HEK293 (cell line): ENCODE measurements at regions not wholly inside any gene's neighbourhood (a gene's known extent, or its start where the extent isn't known, plus 50 kb on each side); places are given as distances from the start of the nearest gene placed in this dataset.

ENCODE experiments used
- CTCF ChIA-PET: fragments of 350-600 bp; formaldehyde crosslinking; extraction: SDS; loops from one replicate; lab custom pipeline; 2021; ENCODE audit warnings: antibody characterized with exemption; lab: Yijun Ruan, JAX
- POLR2A ChIA-PET: fragments of 300-600 bp; formaldehyde crosslinking; extraction: SDS; loops from one replicate; lab custom pipeline; 2020; ENCODE audit warnings: antibody characterized with exemption, inconsistent platforms; lab: Yijun Ruan, JAX
- H3K27ac ChIP-seq: fragments of 200-500 bp; sonication (Bioruptor generic); 2 replicates; pipeline ENCODE4 v1.5.1; 2014; ENCODE audit warnings: low read depth, low read length, control low read depth, inconsistent platforms; ENCODE audit errors: extremely low read depth
- H3K36me3 ChIP-seq, 2 experiments: fragments of 200-500 bp in 1 of 2; sonication (Bioruptor generic) in 1 of 2; 1 replicate in 1 of 2; 2 replicates in 1 of 2; pipeline ENCODE4 v1.5.1; 2014 to 2017; ENCODE audit warnings: inconsistent platforms in 2 of 2, low read length in 2 of 2; ENCODE audit not compliant: control insufficient read depth in 2 of 2, insufficient read depth in 1 of 2
- H3K4me1 ChIP-seq: fragments of 200-500 bp; sonication (Bioruptor generic); 2 replicates; pipeline ENCODE4 v1.5.1; 2014; ENCODE audit warnings: mild to moderate bottlenecking, low read length, inconsistent platforms; ENCODE audit not compliant: control insufficient read depth, insufficient read depth
- H3K4me3 ChIP-seq: 2 replicates; pipeline ENCODE4 v1.5.1; 2011; ENCODE audit warnings: low read depth, mild to moderate bottlenecking, control low read depth, low read length, moderate library complexity
- H3K9me3 ChIP-seq: fragments of 200-500 bp; sonication (Bioruptor generic); 2 replicates; pipeline ENCODE4 v1.5.1; 2014; ENCODE audit warnings: low read depth, low read length, inconsistent platforms; ENCODE audit not compliant: control insufficient read depth, insufficient read depth
- MEIS1 ChIP-seq: sonication (generic); formaldehyde crosslinking; IDR thresholded peaks from 2 replicates; pipeline ENCODE4 v1.8.1; 2022; ENCODE audit warnings: missing genetic modification reagents, mild to moderate bottlenecking, borderline replicate concordance
- ZNF112 ChIP-seq: fragments of 450-650 bp; formaldehyde crosslinking; IDR thresholded peaks from 2 replicates; pipeline ENCODE4 v1.5.0; 2017; ENCODE audit warnings: missing biosample characterization, missing genetic modification characterization
- ZNF133 ChIP-seq: fragments of 450-650 bp; formaldehyde crosslinking; IDR thresholded peaks from 2 replicates; pipeline ENCODE4 v1.5.1; 2016; ENCODE audit warnings: missing biosample characterization, missing genetic modification characterization
- ZNF138 ChIP-seq: fragments of 450-650 bp; formaldehyde crosslinking; IDR thresholded peaks from 2 replicates; pipeline ENCODE4 v1.5.1; 2016; ENCODE audit warnings: missing biosample characterization, missing genetic modification characterization, borderline replicate concordance
- ZNF155 ChIP-seq: fragments of 450-650 bp; formaldehyde crosslinking; IDR thresholded peaks from 2 replicates; pipeline ENCODE4 v1.5.1; 2016; ENCODE audit warnings: missing biosample characterization, missing genetic modification characterization
- ZNF280C ChIP-seq: fragments of 450-650 bp; formaldehyde crosslinking; IDR thresholded peaks from 2 replicates; pipeline ENCODE4 v1.5.1; 2016; ENCODE audit warnings: missing biosample characterization, missing genetic modification characterization
- ZNF341 ChIP-seq: fragments of 450-650 bp; formaldehyde crosslinking; IDR thresholded peaks from 2 replicates; pipeline ENCODE4; 2016; ENCODE audit warnings: low read depth, missing biosample characterization, missing genetic modification characterization
- ZNF391 ChIP-seq: fragments of 450-650 bp; formaldehyde crosslinking; IDR thresholded peaks from 2 replicates; pipeline ENCODE4 v1.5.1; 2016; ENCODE audit warnings: low read depth, missing biosample characterization, missing genetic modification characterization, borderline replicate concordance
- ZNF433 ChIP-seq: fragments of 450-650 bp; formaldehyde crosslinking; IDR thresholded peaks from 2 replicates; pipeline ENCODE4 v1.5.1; 2016; ENCODE audit warnings: missing biosample characterization, missing genetic modification characterization, low read depth
- ZNF561 ChIP-seq: fragments of 450-650 bp; IDR thresholded peaks from 2 replicates; pipeline ENCODE4 v1.5.1; 2018; ENCODE audit warnings: missing biosample characterization, missing genetic modification characterization, borderline replicate concordance
- ZNF624 ChIP-seq: fragments of 450-650 bp; formaldehyde crosslinking; IDR thresholded peaks from 2 replicates; pipeline ENCODE4 v1.5.1; 2017; ENCODE audit warnings: missing biosample characterization, missing genetic modification characterization
- ZNF660 ChIP-seq: fragments of 450-650 bp; IDR thresholded peaks from 2 replicates; pipeline ENCODE4 v1.5.1; 2018; ENCODE audit warnings: missing biosample characterization, mild to moderate bottlenecking, missing genetic modification characterization
- ZSCAN23 ChIP-seq: fragments of 450-650 bp; formaldehyde crosslinking; IDR thresholded peaks from 2 replicates; pipeline ENCODE4 v1.5.1; 2016; ENCODE audit warnings: missing biosample characterization, missing genetic modification characterization
- ZXDB ChIP-seq: fragments of 450-650 bp; formaldehyde crosslinking; IDR thresholded peaks from 2 replicates; pipeline ENCODE4 v1.5.1; 2016; ENCODE audit warnings: missing biosample characterization, missing genetic modification characterization
- TF ChIP-seq, protein P1 (sequence below): fragments of 450-650 bp; formaldehyde crosslinking; conservative IDR thresholded peaks from 2 replicates; pipeline ENCODE4 v1.5.1; 2016; ENCODE audit warnings: low read depth, missing biosample characterization, missing genetic modification characterization
- TF ChIP-seq, protein P2 (sequence below): fragments of 450-650 bp; formaldehyde crosslinking; conservative IDR thresholded peaks from 2 replicates; pipeline ENCODE4 v1.5.1; 2016; ENCODE audit warnings: low read depth, missing biosample characterization, missing genetic modification characterization

GRCh38 chr7:142443216-142444010, 185.6 kb upstream of the PRSS58 start:
- Histone ChIP-seq H3K4me3 (no peak overlapping the region), H3K36me3 (no peaks in the 10 kb centered on the region), H3K9me3 (no peaks in the 10 kb centered on the region), H3K4me1 (no peaks in the 10 kb centered on the region), H3K27ac (no peak overlapping the region)
- CTCF ChIA-PET: interaction anchor here (0.7 to 4.5 kb wide), 7 partner anchors 9 to 123 kb away, joined by 3 to 32 read pairs (median 4); no protein-coding TSS in a partner anchor
- TF ChIP-seq, protein P1, sequence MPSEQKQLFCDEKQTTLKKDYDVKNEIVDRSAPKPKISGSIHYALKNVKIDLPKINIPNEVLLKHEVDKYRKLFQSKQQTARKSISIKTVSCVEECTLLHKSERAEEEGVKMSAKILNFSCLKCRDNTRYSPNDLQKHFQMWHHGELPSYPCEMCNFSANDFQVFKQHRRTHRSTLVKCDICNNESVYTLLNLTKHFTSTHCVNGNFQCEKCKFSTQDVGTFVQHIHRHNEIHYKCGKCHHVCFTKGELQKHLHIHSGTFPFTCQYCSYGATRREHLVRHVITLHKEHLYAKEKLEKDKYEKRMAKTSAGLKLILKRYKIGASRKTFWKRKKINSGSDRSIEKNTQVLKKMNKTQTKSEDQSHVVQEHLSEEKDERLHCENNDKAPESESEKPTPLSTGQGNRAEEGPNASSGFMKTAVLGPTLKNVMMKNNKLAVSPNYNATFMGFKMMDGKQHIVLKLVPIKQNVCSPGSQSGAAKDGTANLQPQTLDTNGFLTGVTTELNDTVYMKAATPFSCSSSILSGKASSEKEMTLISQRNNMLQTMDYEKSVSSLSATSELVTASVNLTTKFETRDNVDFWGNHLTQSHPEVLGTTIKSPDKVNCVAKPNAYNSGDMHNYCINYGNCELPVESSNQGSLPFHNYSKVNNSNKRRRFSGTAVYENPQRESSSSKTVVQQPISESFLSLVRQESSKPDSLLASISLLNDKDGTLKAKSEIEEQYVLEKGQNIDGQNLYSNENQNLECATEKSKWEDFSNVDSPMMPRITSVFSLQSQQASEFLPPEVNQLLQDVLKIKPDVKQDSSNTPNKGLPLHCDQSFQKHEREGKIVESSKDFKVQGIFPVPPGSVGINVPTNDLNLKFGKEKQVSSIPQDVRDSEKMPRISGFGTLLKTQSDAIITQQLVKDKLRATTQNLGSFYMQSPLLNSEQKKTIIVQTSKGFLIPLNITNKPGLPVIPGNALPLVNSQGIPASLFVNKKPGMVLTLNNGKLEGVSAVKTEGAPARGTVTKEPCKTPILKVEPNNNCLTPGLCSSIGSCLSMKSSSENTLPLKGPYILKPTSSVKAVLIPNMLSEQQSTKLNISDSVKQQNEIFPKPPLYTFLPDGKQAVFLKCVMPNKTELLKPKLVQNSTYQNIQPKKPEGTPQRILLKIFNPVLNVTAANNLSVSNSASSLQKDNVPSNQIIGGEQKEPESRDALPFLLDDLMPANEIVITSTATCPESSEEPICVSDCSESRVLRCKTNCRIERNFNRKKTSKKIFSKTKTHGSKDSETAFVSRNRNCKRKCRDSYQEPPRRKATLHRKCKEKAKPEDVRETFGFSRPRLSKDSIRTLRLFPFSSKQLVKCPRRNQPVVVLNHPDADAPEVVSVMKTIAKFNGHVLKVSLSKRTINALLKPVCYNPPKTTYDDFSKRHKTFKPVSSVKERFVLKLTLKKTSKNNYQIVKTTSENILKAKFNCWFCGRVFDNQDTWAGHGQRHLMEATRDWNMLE (tag by site-specific recombination): no peak
- no peak for TF ChIP-seq ZNF433 (tag by site-specific recombination)
- no peak for TF ChIP-seq ZNF155
- no peak for TF ChIP-seq MEIS1 (CRISPR knock-in tag)
- TF ChIP-seq ZSCAN23 (tag by site-specific recombination): no peak
- TF ChIP-seq ZNF133 (tag by site-specific recombination): no peak
- TF ChIP-seq ZNF561 (tag by site-specific recombination): no peak
- no peak for TF ChIP-seq ZNF112
- TF ChIP-seq ZNF138 (tag by site-specific recombination): no peak
- TF ChIP-seq ZNF624 (tag by site-specific recombination): no peak
- no peak for TF ChIP-seq ZNF280C (tag by site-specific recombination)
- no peak for TF ChIP-seq ZNF660 (tag by site-specific recombination)
- no peak for TF ChIP-seq ZNF391
- no peak for TF ChIP-seq ZNF341 (tag by site-specific recombination)
- no peak for TF ChIP-seq ZXDB (tag by site-specific recombination)
- TF ChIP-seq, protein P2, sequence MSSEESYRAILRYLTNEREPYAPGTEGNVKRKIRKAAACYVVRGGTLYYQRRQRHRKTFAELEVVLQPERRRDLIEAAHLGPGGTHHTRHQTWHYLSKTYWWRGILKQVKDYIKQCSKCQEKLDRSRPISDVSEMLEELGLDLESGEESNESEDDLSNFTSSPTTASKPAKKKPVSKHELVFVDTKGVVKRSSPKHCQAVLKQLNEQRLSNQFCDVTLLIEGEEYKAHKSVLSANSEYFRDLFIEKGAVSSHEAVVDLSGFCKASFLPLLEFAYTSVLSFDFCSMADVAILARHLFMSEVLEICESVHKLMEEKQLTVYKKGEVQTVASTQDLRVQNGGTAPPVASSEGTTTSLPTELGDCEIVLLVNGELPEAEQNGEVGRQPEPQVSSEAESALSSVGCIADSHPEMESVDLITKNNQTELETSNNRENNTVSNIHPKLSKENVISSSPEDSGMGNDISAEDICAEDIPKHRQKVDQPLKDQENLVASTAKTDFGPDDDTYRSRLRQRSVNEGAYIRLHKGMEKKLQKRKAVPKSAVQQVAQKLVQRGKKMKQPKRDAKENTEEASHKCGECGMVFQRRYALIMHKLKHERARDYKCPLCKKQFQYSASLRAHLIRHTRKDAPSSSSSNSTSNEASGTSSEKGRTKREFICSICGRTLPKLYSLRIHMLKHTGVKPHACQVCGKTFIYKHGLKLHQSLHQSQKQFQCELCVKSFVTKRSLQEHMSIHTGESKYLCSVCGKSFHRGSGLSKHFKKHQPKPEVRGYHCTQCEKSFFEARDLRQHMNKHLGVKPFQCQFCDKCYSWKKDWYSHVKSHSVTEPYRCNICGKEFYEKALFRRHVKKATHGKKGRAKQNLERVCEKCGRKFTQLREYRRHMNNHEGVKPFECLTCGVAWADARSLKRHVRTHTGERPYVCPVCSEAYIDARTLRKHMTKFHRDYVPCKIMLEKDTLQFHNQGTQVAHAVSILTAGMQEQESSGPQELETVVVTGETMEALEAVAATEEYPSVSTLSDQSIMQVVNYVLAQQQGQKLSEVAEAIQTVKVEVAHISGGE: no peak
- POLR2A ChIA-PET: no interaction called here
